ENCODE measurements at regions not wholly inside any gene's neighbourhood (a gene's known extent, or its start where the extent isn't known, plus 50 kb on each side); places are given as distances from the start of the nearest gene placed in this dataset.

DNA sequence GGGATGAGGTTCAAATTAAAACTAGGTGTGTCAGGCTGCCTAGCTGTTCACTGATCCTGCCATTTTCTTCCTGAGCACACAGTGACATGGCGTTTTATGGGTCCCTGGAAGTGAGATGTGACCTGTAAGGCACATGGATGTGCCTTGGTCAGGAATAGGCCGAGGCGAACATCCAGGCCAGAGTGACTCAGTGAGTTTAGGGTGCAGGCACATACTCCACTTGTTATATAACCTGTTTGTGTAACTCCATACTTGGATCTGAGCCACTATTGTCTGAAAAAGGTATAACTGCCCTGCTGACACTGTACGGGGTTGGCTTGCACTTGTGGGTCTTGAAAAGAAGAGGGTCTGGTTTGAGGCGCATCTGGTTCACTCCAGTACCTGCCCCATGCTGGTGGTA, 150.1 kb upstream of the ADAMTS16 start:
- Histone ChIP-seq H3K4me3 (ENCODE audit: low read depth, low read length) (no peak overlapping the region), H3K9me3 (ENCODE audit: control insufficient read depth, low read length) (no peaks in the 10 kb centered on the region), H3K9ac (no peak overlapping the region), H3K4me1 (no peaks in the 10 kb centered on the region), H3K27ac (no peak overlapping the region), H3K36me3 (ENCODE audit: control insufficient read depth, insufficient read depth, low read length) (no peaks in the 10 kb centered on the region), H3K4me2 (ENCODE audit: low read length) (no peak overlapping the region), H2AFZ (no peak overlapping the region), H3K27me3 (ENCODE audit: control insufficient read depth, insufficient read depth, low read length) (no peaks in the 10 kb centered on the region), H3K79me2 (no peaks in the 10 kb centered on the region)
- TF ChIP-seq, protein P1, sequence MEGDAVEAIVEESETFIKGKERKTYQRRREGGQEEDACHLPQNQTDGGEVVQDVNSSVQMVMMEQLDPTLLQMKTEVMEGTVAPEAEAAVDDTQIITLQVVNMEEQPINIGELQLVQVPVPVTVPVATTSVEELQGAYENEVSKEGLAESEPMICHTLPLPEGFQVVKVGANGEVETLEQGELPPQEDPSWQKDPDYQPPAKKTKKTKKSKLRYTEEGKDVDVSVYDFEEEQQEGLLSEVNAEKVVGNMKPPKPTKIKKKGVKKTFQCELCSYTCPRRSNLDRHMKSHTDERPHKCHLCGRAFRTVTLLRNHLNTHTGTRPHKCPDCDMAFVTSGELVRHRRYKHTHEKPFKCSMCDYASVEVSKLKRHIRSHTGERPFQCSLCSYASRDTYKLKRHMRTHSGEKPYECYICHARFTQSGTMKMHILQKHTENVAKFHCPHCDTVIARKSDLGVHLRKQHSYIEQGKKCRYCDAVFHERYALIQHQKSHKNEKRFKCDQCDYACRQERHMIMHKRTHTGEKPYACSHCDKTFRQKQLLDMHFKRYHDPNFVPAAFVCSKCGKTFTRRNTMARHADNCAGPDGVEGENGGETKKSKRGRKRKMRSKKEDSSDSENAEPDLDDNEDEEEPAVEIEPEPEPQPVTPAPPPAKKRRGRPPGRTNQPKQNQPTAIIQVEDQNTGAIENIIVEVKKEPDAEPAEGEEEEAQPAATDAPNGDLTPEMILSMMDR (IDR thresholded peaks at IDR 0.05), result no peak

DNA sequence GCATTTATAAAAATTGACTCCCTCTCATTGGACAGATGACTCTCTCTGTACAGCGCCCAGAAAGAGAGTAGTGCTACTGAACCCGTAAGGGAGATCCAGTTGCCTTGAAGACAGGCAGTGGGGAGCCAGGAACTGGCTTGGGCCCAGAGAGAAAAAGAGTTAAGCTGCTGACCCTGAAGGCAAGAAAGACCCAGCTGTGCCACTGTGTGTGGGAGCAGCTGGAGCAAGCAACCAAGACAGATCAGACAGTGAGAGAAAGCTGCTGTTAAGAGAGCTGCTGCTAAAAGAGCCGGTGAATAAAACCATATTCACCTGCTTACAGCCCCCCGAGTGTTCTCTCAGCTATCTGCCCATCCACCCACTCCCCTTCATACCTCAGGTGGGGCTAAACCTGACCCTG, 149.7 kb upstream of the ADAMTS16 start:
- H3K27me3 ChIP-seq (ENCODE audit: control insufficient read depth, insufficient read depth, low read length), result no peaks in the 10 kb centered on the region
- H3K9ac ChIP-seq, result no peak overlapping the region
- H3K4me3 ChIP-seq (ENCODE audit: low read depth, low read length), result no peak overlapping the region
- H3K9me3 ChIP-seq (ENCODE audit: control insufficient read depth, low read length), result no peaks in the 10 kb centered on the region
- H3K79me2 ChIP-seq, result no peaks in the 10 kb centered on the region
- H3K27ac ChIP-seq, result no peak overlapping the region
- H3K4me1 ChIP-seq, result no peaks in the 10 kb centered on the region
- no peaks in the 10 kb centered on the region for H3K36me3 ChIP-seq (ENCODE audit: control insufficient read depth, insufficient read depth, low read length)
- H3K4me2 ChIP-seq (ENCODE audit: low read length), result no peak overlapping the region
- no peak overlapping the region for H2AFZ ChIP-seq
- TF ChIP-seq, protein P1 (IDR thresholded peaks at IDR 0.05), result no peak

DNA sequence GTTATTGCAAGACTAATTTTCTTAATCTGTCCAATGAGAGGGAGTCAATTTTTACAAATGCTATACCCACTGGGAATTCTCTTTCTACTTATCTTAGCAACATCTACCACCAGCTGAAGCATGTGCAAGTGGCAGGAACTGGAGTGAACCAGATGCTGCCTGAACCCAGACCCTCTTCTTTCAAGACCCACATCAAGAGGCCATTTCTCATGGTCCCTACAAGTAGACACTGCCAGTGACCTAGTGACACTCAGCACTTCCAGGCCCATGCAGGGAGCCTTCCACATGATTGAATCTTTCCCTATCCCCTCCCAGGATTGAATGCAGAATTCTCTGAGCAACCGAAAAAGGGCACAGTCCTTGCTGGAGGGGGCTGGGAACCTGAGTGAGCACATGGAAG, 148.2 kb upstream of the ADAMTS16 start:
- Histone ChIP-seq H3K4me3 (ENCODE audit: low read depth, low read length) (no peak overlapping the region), H3K27ac (no peak overlapping the region), H3K9ac (no peak overlapping the region), H3K27me3 (ENCODE audit: control insufficient read depth, insufficient read depth, low read length) (no peaks in the 10 kb centered on the region), H3K4me2 (ENCODE audit: low read length) (no peak overlapping the region), H3K4me1 (no peaks in the 10 kb centered on the region), H3K9me3 (ENCODE audit: control insufficient read depth, low read length) (no peaks in the 10 kb centered on the region), H3K36me3 (ENCODE audit: control insufficient read depth, insufficient read depth, low read length) (no peaks in the 10 kb centered on the region), H2AFZ (no peak overlapping the region), H3K79me2 (no peaks in the 10 kb centered on the region)
- TF ChIP-seq, protein P1 (IDR thresholded peaks at IDR 0.05), result no peak

DNA sequence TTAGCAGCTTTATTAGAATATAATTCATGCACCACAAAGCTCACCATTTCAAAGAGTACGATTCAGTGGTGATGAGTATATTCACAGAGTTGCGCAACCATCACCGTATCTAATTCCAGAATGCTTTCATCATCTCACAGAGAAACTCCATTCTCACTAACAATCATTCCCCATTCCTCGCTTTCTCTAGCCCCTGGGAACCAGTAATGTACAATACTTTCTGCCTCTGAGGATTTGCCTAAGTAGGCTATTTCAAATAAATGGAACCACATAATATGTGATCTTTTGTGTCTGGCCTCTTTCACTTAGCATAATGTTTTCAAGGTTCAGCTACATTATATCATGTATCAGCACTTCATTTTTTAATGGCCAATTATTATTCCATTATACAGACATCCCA, 145.1 kb upstream of the ADAMTS16 start:
- H3K4me3 ChIP-seq (ENCODE audit: low read depth, low read length), result no peak overlapping the region
- TF ChIP-seq, protein P1 (IDR thresholded peaks at IDR 0.05), result no peak
- no peak overlapping the region for H3K27ac ChIP-seq

DNA sequence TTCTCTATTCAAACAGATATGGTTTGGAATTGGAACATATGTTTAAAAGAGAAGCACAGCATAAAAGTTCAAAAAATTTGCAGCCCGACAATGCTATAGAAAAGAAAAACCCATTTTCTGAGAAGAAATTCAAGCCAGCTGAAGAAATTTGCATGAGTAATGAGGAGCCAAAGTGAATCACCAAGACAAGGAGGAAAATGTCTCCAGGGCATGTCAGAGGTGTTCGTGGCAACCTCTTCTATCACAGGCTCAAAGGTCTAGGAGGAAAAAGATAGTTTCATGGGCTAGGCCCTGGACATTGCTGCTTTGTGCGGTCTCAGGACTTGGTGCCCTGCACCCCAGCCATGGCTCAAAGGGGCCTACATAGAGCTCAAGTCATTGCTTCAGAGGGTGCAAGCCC, 134.8 kb upstream of the ADAMTS16 start:
- TF ChIP-seq, protein P1 (IDR thresholded peaks at IDR 0.05), result no peak
- no peaks in the 10 kb centered on the region for H3K9me3 ChIP-seq (ENCODE audit: control insufficient read depth, low read length)

More for the DNA sequence above, 145.1 kb upstream of the ADAMTS16 start:
- no peak overlapping the region for H2AFZ ChIP-seq
- H3K9ac ChIP-seq, result no peak overlapping the region
- no peak overlapping the region for H3K4me2 ChIP-seq (ENCODE audit: low read length)
- no peaks in the 10 kb centered on the region for H3K27me3 ChIP-seq (ENCODE audit: control insufficient read depth, insufficient read depth, low read length)
- no peaks in the 10 kb centered on the region for H3K4me1 ChIP-seq
- H3K9me3 ChIP-seq (ENCODE audit: control insufficient read depth, low read length), result no peaks in the 10 kb centered on the region
- H3K36me3 ChIP-seq (ENCODE audit: control insufficient read depth, insufficient read depth, low read length), result no peaks in the 10 kb centered on the region
- no peaks in the 10 kb centered on the region for H3K79me2 ChIP-seq

More for the DNA sequence above, 134.8 kb upstream of the ADAMTS16 start:
- Histone ChIP-seq H2AFZ (no peak overlapping the region), H3K36me3 (ENCODE audit: control insufficient read depth, insufficient read depth, low read length) (no peaks in the 10 kb centered on the region), H3K27me3 (ENCODE audit: control insufficient read depth, insufficient read depth, low read length) (no peaks in the 10 kb centered on the region), H3K27ac (no peak overlapping the region), H3K4me2 (ENCODE audit: low read length) (no peak overlapping the region), H3K79me2 (no peaks in the 10 kb centered on the region), H3K4me3 (ENCODE audit: low read depth, low read length) (no peak overlapping the region), H3K4me1 (no peaks in the 10 kb centered on the region), H3K9ac (no peak overlapping the region)
